ENCODE measurements at regions not wholly inside any gene's neighbourhood (a gene's known extent, or its start where the extent isn't known, plus 50 kb on each side); places are given as distances from the start of the nearest gene placed in this dataset.

DNA sequence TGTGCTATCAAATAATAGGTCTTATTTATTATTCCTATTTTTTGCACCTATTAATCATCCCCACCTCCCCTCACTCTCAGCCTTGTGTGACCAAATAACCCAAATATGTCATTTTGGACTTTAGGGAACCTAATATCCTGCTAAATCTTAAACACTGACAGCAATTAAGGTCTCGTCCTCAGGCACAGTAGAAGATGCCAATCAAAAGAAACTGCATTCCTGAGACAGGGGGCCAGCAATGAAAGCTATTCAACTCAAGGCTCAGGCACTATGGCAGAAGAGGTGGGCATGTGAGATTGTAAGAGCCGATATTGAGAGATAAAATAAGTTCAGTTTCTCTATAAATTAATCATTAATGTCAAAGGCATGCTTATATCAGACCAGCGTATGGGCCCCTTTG lies 1437.7 kb upstream of the PCDH9 start:
- CTCF ChIA-PET = no interaction called here
- intact Hi-C loops (cut with micrococcal nuclease; ENCODE audit: unreplicated experiment) = no loop called here
- BruUV-seq (replicated peaks) = no TSS peak

DNA sequence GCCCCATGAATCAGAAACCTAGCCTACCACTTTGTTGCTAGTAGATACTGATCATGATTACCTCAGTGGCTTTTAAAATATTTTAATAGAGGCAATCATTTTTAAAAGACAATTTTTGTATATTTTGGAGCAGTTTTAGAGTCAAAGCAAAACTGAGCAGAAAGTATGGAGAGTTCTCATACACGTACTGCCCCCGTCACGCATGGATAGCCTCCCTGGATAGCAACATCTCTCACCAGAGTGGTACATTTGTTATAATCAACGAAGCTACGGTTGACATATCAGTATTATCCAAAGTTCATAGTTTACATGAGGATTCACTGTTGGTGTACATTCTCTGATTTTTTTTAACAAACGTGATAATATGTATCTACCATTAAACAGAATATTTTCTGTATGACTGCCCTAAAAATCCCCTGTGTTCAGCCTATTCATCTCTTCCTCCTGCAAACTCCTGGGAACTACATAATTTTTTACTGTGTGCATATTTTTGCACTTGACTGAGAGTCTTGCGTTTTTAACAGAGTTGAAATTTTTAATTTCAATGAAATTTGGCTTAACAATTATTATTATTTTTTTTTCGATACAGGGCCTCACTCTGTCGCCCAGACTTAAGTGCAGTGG lies 1436.8 kb upstream of the PCDH9 start:
- Histone ChIP-seq H3K27me3 (ENCODE audit: control insufficient read depth, insufficient read depth, low read length) (no peaks in the 10 kb centered on the region), H3K4me1 (ENCODE audit: control insufficient read depth, insufficient read depth, low read length) (no peaks in the 10 kb centered on the region), H3K4me3 (ENCODE audit: low read depth in 2 of 2, low read length in 2 of 2) (no peak overlapping the region), H3K9me3 (ENCODE audit: control insufficient read depth, insufficient read depth, low read depth, low read length) (no peaks in the 10 kb centered on the region), H3K36me3 (ENCODE audit: control insufficient read depth, insufficient read depth, low read length) (no peaks in the 10 kb centered on the region), H3K27ac (ENCODE audit: low read length) (no peak overlapping the region)
- no TSS peak for BruUV-seq (replicated peaks)
- TF ChIP-seq, protein P1, sequence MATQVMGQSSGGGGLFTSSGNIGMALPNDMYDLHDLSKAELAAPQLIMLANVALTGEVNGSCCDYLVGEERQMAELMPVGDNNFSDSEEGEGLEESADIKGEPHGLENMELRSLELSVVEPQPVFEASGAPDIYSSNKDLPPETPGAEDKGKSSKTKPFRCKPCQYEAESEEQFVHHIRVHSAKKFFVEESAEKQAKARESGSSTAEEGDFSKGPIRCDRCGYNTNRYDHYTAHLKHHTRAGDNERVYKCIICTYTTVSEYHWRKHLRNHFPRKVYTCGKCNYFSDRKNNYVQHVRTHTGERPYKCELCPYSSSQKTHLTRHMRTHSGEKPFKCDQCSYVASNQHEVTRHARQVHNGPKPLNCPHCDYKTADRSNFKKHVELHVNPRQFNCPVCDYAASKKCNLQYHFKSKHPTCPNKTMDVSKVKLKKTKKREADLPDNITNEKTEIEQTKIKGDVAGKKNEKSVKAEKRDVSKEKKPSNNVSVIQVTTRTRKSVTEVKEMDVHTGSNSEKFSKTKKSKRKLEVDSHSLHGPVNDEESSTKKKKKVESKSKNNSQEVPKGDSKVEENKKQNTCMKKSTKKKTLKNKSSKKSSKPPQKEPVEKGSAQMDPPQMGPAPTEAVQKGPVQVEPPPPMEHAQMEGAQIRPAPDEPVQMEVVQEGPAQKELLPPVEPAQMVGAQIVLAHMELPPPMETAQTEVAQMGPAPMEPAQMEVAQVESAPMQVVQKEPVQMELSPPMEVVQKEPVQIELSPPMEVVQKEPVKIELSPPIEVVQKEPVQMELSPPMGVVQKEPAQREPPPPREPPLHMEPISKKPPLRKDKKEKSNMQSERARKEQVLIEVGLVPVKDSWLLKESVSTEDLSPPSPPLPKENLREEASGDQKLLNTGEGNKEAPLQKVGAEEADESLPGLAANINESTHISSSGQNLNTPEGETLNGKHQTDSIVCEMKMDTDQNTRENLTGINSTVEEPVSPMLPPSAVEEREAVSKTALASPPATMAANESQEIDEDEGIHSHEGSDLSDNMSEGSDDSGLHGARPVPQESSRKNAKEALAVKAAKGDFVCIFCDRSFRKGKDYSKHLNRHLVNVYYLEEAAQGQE (IDR thresholded peaks at IDR 0.05; ENCODE audit: insufficient read depth in 1 of 2, low read depth in 2 of 2, low read length in 1 of 2) = no peak
- TF ChIP-seq, protein P2, sequence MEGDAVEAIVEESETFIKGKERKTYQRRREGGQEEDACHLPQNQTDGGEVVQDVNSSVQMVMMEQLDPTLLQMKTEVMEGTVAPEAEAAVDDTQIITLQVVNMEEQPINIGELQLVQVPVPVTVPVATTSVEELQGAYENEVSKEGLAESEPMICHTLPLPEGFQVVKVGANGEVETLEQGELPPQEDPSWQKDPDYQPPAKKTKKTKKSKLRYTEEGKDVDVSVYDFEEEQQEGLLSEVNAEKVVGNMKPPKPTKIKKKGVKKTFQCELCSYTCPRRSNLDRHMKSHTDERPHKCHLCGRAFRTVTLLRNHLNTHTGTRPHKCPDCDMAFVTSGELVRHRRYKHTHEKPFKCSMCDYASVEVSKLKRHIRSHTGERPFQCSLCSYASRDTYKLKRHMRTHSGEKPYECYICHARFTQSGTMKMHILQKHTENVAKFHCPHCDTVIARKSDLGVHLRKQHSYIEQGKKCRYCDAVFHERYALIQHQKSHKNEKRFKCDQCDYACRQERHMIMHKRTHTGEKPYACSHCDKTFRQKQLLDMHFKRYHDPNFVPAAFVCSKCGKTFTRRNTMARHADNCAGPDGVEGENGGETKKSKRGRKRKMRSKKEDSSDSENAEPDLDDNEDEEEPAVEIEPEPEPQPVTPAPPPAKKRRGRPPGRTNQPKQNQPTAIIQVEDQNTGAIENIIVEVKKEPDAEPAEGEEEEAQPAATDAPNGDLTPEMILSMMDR (IDR thresholded peaks at IDR 0.05) = no peak
- TF ChIP-seq TCF7L2 (IDR thresholded peaks at IDR 0.05; ENCODE audit: low read depth, low read length) (no peak), SIN3A (IDR thresholded peaks at IDR 0.05; ENCODE audit: borderline replicate concordance, insufficient read depth, low read depth, low read length) (no peak), POLR2AphosphoS5 (IDR thresholded peaks at IDR 0.05; ENCODE audit: low read depth, low read length) (no peak)
- ATAC-seq (no peak), DNase-seq (ENCODE audit: low read depth, low spot score) (no peak)
- ChIA-PET POLR2A (no interaction called here), CTCF (no interaction called here)
- intact Hi-C loops (cut with micrococcal nuclease; ENCODE audit: unreplicated experiment) (no loop called here), in situ Hi-C loops (cut with HindIII; ENCODE audit: low pct_unique_long_range_greater_than_20kb, low sequenced_read_pairs) (no loop called here)

More for the DNA sequence above, 1437.7 kb upstream of the PCDH9 start:
- H3K9me3 ChIP-seq (ENCODE audit: control insufficient read depth, insufficient read depth, low read depth, low read length) = no peaks in the 10 kb centered on the region
- in situ Hi-C loops (cut with HindIII; ENCODE audit: low pct_unique_long_range_greater_than_20kb, low sequenced_read_pairs) = no loop called here
- DNase-seq (ENCODE audit: low read depth, low spot score) = no peak
- TF ChIP-seq, protein P1 (IDR thresholded peaks at IDR 0.05; ENCODE audit: insufficient read depth in 1 of 2, low read depth in 2 of 2, low read length in 1 of 2) = no peak
- TF ChIP-seq POLR2AphosphoS5 (IDR thresholded peaks at IDR 0.05; ENCODE audit: low read depth, low read length) (no peak), TCF7L2 (IDR thresholded peaks at IDR 0.05; ENCODE audit: low read depth, low read length) (no peak), SIN3A (IDR thresholded peaks at IDR 0.05; ENCODE audit: borderline replicate concordance, insufficient read depth, low read depth, low read length) (no peak)
- TF ChIP-seq, protein P2 (IDR thresholded peaks at IDR 0.05) = no peak
- no peaks in the 10 kb centered on the region for H3K4me1 ChIP-seq (ENCODE audit: control insufficient read depth, insufficient read depth, low read length)
- no peaks in the 10 kb centered on the region for H3K36me3 ChIP-seq (ENCODE audit: control insufficient read depth, insufficient read depth, low read length)
- no peak for ATAC-seq
- H3K4me3 ChIP-seq (ENCODE audit: low read depth in 2 of 2, low read length in 2 of 2) = no peak overlapping the region
- no peaks in the 10 kb centered on the region for H3K27me3 ChIP-seq (ENCODE audit: control insufficient read depth, insufficient read depth, low read length)
- POLR2A ChIA-PET = no interaction called here
- H3K27ac ChIP-seq (ENCODE audit: low read length) = no peak overlapping the region
